GM18868 (cell line): ENCODE measurements at regions not wholly inside any gene's neighbourhood (a gene's known extent, or its start where the extent isn't known, plus 50 kb on each side); places are given as distances from the start of the nearest gene placed in this dataset.
A peak's percentile ranks its signal among the peaks of the same experiment; 100 is the strongest.
"Not testable (repeated sequence)": the region's sequence is repeated elsewhere in the genome, so short reads cannot be mapped to it uniquely, and the experiment has no call there.

Experiments
- ATAC-seq: cut with Tn5 transposase; IDR thresholded peaks from one replicate; pipeline ENCODE4 v1.9.1; 2021; ENCODE audit warnings: mild to moderate bottlenecking, moderate library complexity; ENCODE audit not compliant: unreplicated experiment

- no peak for ATAC-seq
Measured at GRCh38 chr13:61358599-61358998, 57.0 kb downstream of the PCDH20 start.

GRCh38 chr13:61350341-61350740, 65.3 kb downstream of the PCDH20 start:
- no peak for ATAC-seq

- no peak for ATAC-seq
Measured at GRCh38 chr13:61339054-61339621, 76.5 kb downstream of the PCDH20 start.

GRCh38 chr13:61316647-61317046, 99.0 kb downstream of the PCDH20 start:
- ATAC-seq, result no peak

GRCh38 chr13:61294467-61295191, 121.0 kb downstream of the PCDH20 start:
- ATAC-seq, result no peak

GRCh38 chr13:61286148-61286745, 129.4 kb downstream of the PCDH20 start:
- ATAC-seq, result peak; percentile 74

- ATAC-seq, result no peak
Measured at GRCh38 chr13:61277586-61278276, 137.9 kb downstream of the PCDH20 start.

- no peak for ATAC-seq
Measured at GRCh38 chr13:61277088-61277487, 138.6 kb downstream of the PCDH20 start.

GRCh38 chr13:61276401-61276800, 139.2 kb downstream of the PCDH20 start:
- no peak for ATAC-seq

- no peak for ATAC-seq
Measured at GRCh38 chr13:61275736-61276135, 139.9 kb downstream of the PCDH20 start.

- no peak for ATAC-seq
Measured at GRCh38 chr13:61275251-61275650, 140.4 kb downstream of the PCDH20 start.

- ATAC-seq, result not testable (repeated sequence)
Measured at GRCh38 chr13:61266896-61267295, 148.8 kb downstream of the PCDH20 start.

GRCh38 chr13:61261746-61262472, 153.7 kb downstream of the PCDH20 start:
- ATAC-seq, result no peak

GRCh38 chr13:61258185-61258584, 157.5 kb downstream of the PCDH20 start:
- peak; percentile 73 for ATAC-seq

GRCh38 chr13:61255040-61255796, 160.4 kb downstream of the PCDH20 start:
- no peak for ATAC-seq

- peak; percentile 88 for ATAC-seq
Measured at GRCh38 chr13:61253105-61253877, 162.4 kb downstream of the PCDH20 start.

GRCh38 chr13:61252213-61252612, 163.4 kb downstream of the PCDH20 start:
- ATAC-seq, result no peak

- peak; percentile 99 for ATAC-seq
Measured at GRCh38 chr13:61247149-61247936, 168.3 kb downstream of the PCDH20 start.

GRCh38 chr13:61246351-61246750, 169.3 kb downstream of the PCDH20 start:
- ATAC-seq, result no peak
